CD4-positive, alpha-beta T cell treated with Interleukin-15 for 1 hour (primary cell): ENCODE measurements at regions not wholly inside any gene's neighbourhood (a gene's known extent, or its start where the extent isn't known, plus 50 kb on each side); places are given as distances from the start of the nearest gene placed in this dataset.
"Not testable (repeated sequence)": the region's sequence is repeated elsewhere in the genome, so short reads cannot be mapped to it uniquely, and the experiment has no call there.

Experiments
- DNase-seq: peaks from one replicate; pipeline ENCODE4 v3.0.0-alpha.2; 2020

GRCh38 chr5:114789773-114790402, 379.8 kb downstream of the TRIM36 start:
- DNase-seq, result no peak

GRCh38 chr5:114782869-114783268, 386.8 kb downstream of the TRIM36 start:
- no peak for DNase-seq

- no peak for DNase-seq
Observed at GRCh38 chr5:114782177-114782576, 387.5 kb downstream of the TRIM36 start.

- DNase-seq, result no peak
Observed at GRCh38 chr5:114780290-114780689, 389.4 kb downstream of the TRIM36 start.

GRCh38 chr5:114744406-114744805, 382.5 kb downstream of the KCNN2 start:
- DNase-seq, result no peak

- DNase-seq, result no peak
Observed at GRCh38 chr5:114734238-114734637, 372.4 kb downstream of the KCNN2 start.

GRCh38 chr5:114729986-114730385, 368.1 kb downstream of the KCNN2 start:
- DNase-seq, result no peak

GRCh38 chr5:114727358-114727757, 365.5 kb downstream of the KCNN2 start:
- DNase-seq, result no peak

GRCh38 chr5:114726131-114726530, 364.3 kb downstream of the KCNN2 start:
- DNase-seq, result no peak

GRCh38 chr5:114719268-114719667, 357.4 kb downstream of the KCNN2 start:
- DNase-seq, result no peak

GRCh38 chr5:114716955-114717354, 355.1 kb downstream of the KCNN2 start:
- DNase-seq, result no peak

GRCh38 chr5:114704225-114704893, 342.5 kb downstream of the KCNN2 start:
- not testable (repeated sequence) for DNase-seq

- DNase-seq, result no peak
Observed at GRCh38 chr5:114702731-114703130, 340.9 kb downstream of the KCNN2 start.

GRCh38 chr5:114702136-114702535, 340.3 kb downstream of the KCNN2 start:
- no peak for DNase-seq

GRCh38 chr5:114700823-114701222, 339.0 kb downstream of the KCNN2 start:
- no peak for DNase-seq

- DNase-seq, result no peak
Observed at GRCh38 chr5:114695292-114695904, 333.5 kb downstream of the KCNN2 start.

GRCh38 chr5:114686356-114686755, 324.5 kb downstream of the KCNN2 start:
- DNase-seq, result no peak

- DNase-seq, result no peak
Observed at GRCh38 chr5:114678778-114679177, 316.9 kb downstream of the KCNN2 start.

GRCh38 chr5:114665551-114665950, 303.7 kb downstream of the KCNN2 start:
- DNase-seq, result no peak

GRCh38 chr5:114660791-114661190, 298.9 kb downstream of the KCNN2 start:
- no peak for DNase-seq

GRCh38 chr5:114658194-114658593, 296.3 kb downstream of the KCNN2 start:
- no peak for DNase-seq

GRCh38 chr5:114657342-114658130, 295.7 kb downstream of the KCNN2 start:
- no peak for DNase-seq

- no peak for DNase-seq
Observed at GRCh38 chr5:114649878-114650277, 288.0 kb downstream of the KCNN2 start.

GRCh38 chr5:114648940-114649339, 287.1 kb downstream of the KCNN2 start:
- DNase-seq, result no peak
